Nephron (organoid): ENCODE measurements at regions not wholly inside any gene's neighbourhood (a gene's known extent, or its start where the extent isn't known, plus 50 kb on each side); places are given as distances from the start of the nearest gene placed in this dataset.

Experiments used
- H3K27ac Mint-ChIP-seq, 3 experiments: 2 replicates each; pipeline ENCODE4 v1.8.0; 2020; ENCODE audit warnings: mixed read lengths in 3 of 3, mild to moderate bottlenecking in 2 of 3, moderate library complexity in 1 of 3
- H3K27me3 Mint-ChIP-seq: 2 replicates; pipeline ENCODE4 v1.8.0; 2021; ENCODE audit warnings: low read depth, mild to moderate bottlenecking, moderate library complexity, mixed read lengths
- H3K36me3 Mint-ChIP-seq: 2 replicates; pipeline ENCODE4 v1.8.0; 2020; ENCODE audit warnings: low read depth, mixed read lengths
- H3K4me1 Mint-ChIP-seq: 2 replicates; pipeline ENCODE4 v1.8.0; 2020; ENCODE audit warnings: mixed read lengths
- H3K4me3 Mint-ChIP-seq, 3 experiments: 2 replicates each; pipeline ENCODE4 v1.8.0; 2020; ENCODE audit warnings: mild to moderate bottlenecking in 3 of 3, mixed read lengths in 3 of 3, moderate library complexity in 2 of 3
- H3K9me3 Mint-ChIP-seq: 2 replicates; pipeline ENCODE4 v1.8.0; 2020; ENCODE audit warnings: mixed read lengths
- TF ChIP-seq, protein P1 (sequence below), 3 experiments: fragments of 200-600 bp; sonication (generic); IDR thresholded peaks; one replicate each; pipeline ENCODE4 v1.5.0; 2021; ENCODE audit warnings: antibody characterized with exemption in 3 of 3; ENCODE audit not compliant: unreplicated experiment in 3 of 3

DNA sequence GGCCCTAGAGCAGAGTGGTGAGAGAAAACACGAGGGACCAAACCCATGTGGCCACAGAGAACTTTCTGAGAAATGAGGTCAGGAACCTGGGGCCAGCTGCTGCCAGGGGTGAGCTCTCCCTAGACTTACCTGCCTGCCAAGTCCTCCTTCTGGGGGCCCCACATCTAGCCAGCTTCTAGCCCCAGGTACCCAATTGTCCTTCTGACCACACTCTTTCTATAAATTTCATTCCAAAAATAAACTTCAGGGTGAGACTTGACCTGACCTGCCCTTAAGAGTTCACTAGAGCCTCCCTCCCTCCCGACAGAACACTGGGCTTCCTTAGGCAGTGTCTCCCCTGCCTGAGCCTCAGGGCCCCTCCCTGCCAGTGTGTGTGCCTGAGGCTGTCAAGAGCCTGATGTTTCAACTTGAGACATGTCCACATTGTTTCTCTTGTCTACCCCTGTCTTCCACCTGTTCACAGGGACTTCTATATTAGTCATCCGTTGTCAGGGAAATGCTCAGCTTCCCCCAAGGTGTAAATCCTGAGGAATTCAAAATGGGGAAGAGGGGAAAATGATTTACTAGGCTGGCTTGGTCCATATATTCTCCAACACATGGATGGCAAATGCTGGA, 312.8 kb upstream of the TLE3 start:
- Mint-ChIP-seq H3K36me3 (peaks cover 10% of the 10 kb centered on the region), H3K4me1 (peaks cover 31% of the 10 kb centered on the region), H3K4me3 (no peak overlapping the region), H3K9me3 (peaks cover 19% of the 10 kb centered on the region), H3K27ac (peak overlapping the region; percentile 49 to 82 (median 75)), H3K27me3 (peaks cover 17% of the 10 kb centered on the region)
- TF ChIP-seq, protein P1, sequence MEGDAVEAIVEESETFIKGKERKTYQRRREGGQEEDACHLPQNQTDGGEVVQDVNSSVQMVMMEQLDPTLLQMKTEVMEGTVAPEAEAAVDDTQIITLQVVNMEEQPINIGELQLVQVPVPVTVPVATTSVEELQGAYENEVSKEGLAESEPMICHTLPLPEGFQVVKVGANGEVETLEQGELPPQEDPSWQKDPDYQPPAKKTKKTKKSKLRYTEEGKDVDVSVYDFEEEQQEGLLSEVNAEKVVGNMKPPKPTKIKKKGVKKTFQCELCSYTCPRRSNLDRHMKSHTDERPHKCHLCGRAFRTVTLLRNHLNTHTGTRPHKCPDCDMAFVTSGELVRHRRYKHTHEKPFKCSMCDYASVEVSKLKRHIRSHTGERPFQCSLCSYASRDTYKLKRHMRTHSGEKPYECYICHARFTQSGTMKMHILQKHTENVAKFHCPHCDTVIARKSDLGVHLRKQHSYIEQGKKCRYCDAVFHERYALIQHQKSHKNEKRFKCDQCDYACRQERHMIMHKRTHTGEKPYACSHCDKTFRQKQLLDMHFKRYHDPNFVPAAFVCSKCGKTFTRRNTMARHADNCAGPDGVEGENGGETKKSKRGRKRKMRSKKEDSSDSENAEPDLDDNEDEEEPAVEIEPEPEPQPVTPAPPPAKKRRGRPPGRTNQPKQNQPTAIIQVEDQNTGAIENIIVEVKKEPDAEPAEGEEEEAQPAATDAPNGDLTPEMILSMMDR (IDR thresholded peaks at IDR 0.05; ENCODE audit: unreplicated experiment in 3 of 3): no peak

DNA sequence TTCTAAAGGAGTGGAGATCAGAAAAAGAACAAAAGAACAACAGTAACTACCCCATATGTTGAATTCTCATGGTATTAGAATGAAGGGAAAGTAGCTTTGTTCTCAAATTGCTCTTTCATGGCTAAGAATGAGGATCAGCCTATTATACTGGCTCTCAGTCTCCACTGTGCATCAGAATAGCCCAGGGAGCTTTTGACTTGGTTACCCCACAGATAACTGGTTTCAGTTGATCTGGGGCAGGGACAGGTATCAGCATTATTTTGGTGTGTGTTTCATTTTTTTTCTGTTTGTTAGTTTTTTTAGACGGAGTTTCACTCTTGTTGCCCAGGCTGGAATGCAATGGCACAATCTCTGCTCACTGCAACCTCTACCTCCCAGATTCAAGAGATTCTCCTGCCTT, 311.7 kb upstream of the TLE3 start:
- Mint-ChIP-seq H3K27me3 (peaks cover 17% of the 10 kb centered on the region), H3K9me3 (peaks cover 20% of the 10 kb centered on the region), H3K27ac (no peak overlapping the region), H3K4me1 (peaks cover 31% of the 10 kb centered on the region), H3K4me3 (no peak overlapping the region), H3K36me3 (peaks cover 11% of the 10 kb centered on the region)
- TF ChIP-seq, protein P1 (IDR thresholded peaks at IDR 0.05; ENCODE audit: unreplicated experiment in 3 of 3): no peak

DNA sequence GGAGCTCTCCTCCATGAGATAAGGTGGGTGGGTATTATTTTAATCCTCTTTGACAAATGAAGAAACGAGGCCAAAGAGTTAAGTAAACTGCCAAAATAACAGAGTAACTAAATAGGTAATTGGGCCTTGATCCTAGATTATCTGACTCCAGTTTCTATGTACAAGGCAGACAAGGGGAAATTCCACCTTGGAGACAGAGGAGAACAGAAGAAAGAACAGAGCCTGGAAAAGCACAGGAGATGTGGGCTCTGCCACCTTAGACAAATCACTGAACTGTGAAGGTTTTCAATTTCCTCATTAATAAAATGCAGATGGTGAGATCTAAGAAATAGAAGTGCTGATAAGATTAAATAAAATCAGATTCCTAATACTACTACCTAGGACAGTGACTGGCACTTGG, 310.2 kb upstream of the TLE3 start:
- Mint-ChIP-seq H3K4me3 (no peak overlapping the region), H3K36me3 (peaks cover 13% of the 10 kb centered on the region), H3K9me3 (peaks cover 21% of the 10 kb centered on the region), H3K4me1 (peaks cover 27% of the 10 kb centered on the region), H3K27me3 (peaks cover 14% of the 10 kb centered on the region), H3K27ac (peak overlapping the region; percentile 78 to 90 (median 84))
- TF ChIP-seq, protein P1 (IDR thresholded peaks at IDR 0.05; ENCODE audit: unreplicated experiment in 3 of 3): no peak

DNA sequence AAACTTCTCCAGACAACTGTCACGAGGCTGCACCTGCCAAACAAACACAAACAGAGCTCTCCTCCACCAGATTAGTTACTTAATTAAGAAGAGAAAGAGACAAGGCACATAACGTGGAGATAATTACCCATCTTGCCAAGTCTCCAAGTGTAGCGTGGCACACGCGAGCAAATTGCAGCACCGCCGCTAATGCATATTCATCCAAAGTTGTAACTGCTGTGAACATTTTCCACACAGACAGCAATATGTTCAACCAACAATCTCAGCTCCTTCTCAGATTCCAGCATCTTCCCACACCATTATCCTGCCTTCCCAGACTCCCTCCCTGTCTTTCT, 309.6 kb upstream of the TLE3 start:
- Mint-ChIP-seq H3K4me1 (peaks cover 27% of the 10 kb centered on the region), H3K27ac (peak overlapping the region; percentile 78 to 90 (median 84)), H3K4me3 (peak overlapping the region in 1 of 3 experiments; percentile 26), H3K36me3 (peaks cover 13% of the 10 kb centered on the region), H3K27me3 (peaks cover 14% of the 10 kb centered on the region), H3K9me3 (peaks cover 21% of the 10 kb centered on the region)
- TF ChIP-seq, protein P1 (IDR thresholded peaks at IDR 0.05; ENCODE audit: unreplicated experiment in 3 of 3): no peak

DNA sequence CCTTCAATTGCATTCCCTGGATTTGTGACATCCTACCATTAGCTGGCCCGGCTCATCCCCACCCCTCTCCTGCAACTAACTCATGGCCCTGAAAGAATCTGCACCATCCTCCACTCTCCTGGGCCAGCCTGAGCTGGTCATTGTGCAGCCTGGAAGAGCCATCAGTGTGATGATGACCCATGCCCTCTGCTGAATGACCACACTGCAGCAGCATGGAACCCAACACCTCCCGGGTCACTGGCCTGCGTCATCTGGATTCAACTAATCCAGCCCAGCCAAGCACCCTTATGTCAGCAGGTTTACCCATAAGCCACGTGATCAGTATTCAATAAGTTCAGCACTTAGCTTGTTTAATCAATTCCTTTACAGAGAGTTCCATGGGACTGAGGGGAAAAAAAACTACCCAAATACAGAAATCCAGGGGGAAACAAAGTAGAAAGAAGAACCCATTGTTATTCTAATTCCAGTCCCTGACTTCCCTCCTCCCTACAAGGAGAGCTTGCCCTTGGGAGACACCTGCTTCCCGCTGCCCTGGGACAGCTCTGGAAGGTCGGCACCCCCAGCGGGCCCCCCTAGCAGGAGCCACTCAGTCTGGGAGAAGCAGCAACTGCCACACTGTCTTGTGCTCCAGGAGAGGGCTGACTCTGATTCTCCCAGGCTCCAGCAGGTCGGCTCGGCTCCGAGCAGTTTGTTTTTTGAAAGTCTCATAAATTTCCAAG, 309.1 kb upstream of the TLE3 start:
- peaks cover 23% of the 10 kb centered on the region for H3K9me3 Mint-ChIP-seq

More for the DNA sequence above, 309.1 kb upstream of the TLE3 start:
- peaks cover 18% of the 10 kb centered on the region for H3K36me3 Mint-ChIP-seq
- peak overlapping the region in 1 of 3 experiments; percentile 7 for H3K4me3 Mint-ChIP-seq
- peak overlapping the region; percentile 78 to 90 (median 84) for H3K27ac Mint-ChIP-seq
- TF ChIP-seq, protein P1 (IDR thresholded peaks at IDR 0.05; ENCODE audit: unreplicated experiment in 3 of 3): no peak
- peaks cover 18% of the 10 kb centered on the region for H3K27me3 Mint-ChIP-seq
- peaks cover 31% of the 10 kb centered on the region for H3K4me1 Mint-ChIP-seq
